Liver (tissue), 3 donors: ENCODE measurements at regions not wholly inside any gene's neighbourhood (a gene's known extent, or its start where the extent isn't known, plus 50 kb on each side); places are given as distances from the start of the nearest gene placed in this dataset.

Experiments used
- CTCF ChIP-seq: fragments of 150-350 bp; IDR thresholded peaks from 2 replicates; pipeline ENCODE4 v1.5.1; 2017; ENCODE audit warnings: improper control_type of control experiment, low read depth, low read length; ENCODE audit not compliant: missing input control
- EGR1 ChIP-seq, 2 donors: IDR thresholded peaks; 2 replicates each; pipeline ENCODE4 v1.6.1; 2016 to 2018; ENCODE audit warnings: antibody characterized with exemption in 2 of 2, low read depth in 2 of 2
- RAD21 ChIP-seq, 2 donors: IDR thresholded peaks; 2 replicates each; pipeline ENCODE4 v1.6.1; 2016; ENCODE audit warnings: antibody characterized with exemption in 2 of 2, mild to moderate bottlenecking in 2 of 2
- TAF1 ChIP-seq: conservative IDR thresholded peaks from 2 replicates; pipeline ENCODE4 v1.6.1; 2016; ENCODE audit warnings: antibody characterized with exemption, mild to moderate bottlenecking
- donor health status: healthy.
- donor health status: healthy.

- TF ChIP-seq EGR1 (IDR thresholded peaks at IDR 0.05; ENCODE audit: low read depth in 2 of 2): no peak
- TF ChIP-seq CTCF: no peak
- no peak for TF ChIP-seq TAF1
- no peak for TF ChIP-seq RAD21 (IDR thresholded peaks at IDR 0.05)
Measured at GRCh38 chrX:25180242-25180641, 164.5 kb upstream of the ARX start.
